ENCODE measurements at regions not wholly inside any gene's neighbourhood (a gene's known extent, or its start where the extent isn't known, plus 50 kb on each side); places are given as distances from the start of the nearest gene placed in this dataset.

DNA sequence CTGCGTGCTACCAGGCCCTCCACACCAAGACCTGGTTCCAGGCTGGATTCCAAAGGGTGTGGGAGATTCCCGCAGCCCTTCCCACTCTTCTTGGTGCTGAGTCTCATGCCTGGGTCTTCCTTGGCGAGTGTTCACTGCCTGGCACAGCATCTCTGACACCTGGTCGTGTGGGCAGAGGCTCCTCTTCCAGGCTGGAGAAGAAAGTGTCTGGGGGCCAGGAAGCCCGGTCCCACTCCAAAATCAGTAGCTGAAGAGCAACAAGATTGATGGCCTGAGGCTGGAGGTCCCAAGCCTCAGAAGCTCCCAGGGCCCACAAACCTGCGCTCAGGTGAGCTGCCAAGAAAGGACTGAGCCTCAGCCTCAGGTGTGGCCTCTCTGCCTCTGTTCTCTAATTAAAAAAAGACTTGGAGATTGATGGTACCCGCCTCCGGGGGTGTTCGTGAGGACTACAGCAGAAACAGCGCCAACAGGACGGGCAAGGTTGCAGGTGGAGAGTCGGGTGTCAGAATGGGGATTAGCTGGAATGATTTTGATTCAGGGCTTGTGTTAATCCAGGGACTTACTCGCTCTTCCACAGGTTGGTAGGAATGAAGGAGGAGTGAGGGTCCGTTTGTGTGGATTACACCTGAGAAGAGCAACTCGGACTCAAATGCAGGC is 217.5 kb downstream of the TEX29 start:
- no peak overlapping the region for H3K4me3 ChIP-seq
- intact Hi-C loops (cut with DNase I, micrococcal nuclease) = no loop called here
- ATAC-seq (no peak), DNase-seq (no peak)
- TF ChIP-seq, protein P1, sequence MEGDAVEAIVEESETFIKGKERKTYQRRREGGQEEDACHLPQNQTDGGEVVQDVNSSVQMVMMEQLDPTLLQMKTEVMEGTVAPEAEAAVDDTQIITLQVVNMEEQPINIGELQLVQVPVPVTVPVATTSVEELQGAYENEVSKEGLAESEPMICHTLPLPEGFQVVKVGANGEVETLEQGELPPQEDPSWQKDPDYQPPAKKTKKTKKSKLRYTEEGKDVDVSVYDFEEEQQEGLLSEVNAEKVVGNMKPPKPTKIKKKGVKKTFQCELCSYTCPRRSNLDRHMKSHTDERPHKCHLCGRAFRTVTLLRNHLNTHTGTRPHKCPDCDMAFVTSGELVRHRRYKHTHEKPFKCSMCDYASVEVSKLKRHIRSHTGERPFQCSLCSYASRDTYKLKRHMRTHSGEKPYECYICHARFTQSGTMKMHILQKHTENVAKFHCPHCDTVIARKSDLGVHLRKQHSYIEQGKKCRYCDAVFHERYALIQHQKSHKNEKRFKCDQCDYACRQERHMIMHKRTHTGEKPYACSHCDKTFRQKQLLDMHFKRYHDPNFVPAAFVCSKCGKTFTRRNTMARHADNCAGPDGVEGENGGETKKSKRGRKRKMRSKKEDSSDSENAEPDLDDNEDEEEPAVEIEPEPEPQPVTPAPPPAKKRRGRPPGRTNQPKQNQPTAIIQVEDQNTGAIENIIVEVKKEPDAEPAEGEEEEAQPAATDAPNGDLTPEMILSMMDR (IDR thresholded peaks at IDR 0.05) = no peak
- H3K4me1 ChIP-seq (ENCODE audit: low read depth) = no peaks in the 10 kb centered on the region
- no peaks in the 10 kb centered on the region for H3K36me3 ChIP-seq (ENCODE audit: low read depth)
- no peaks in the 10 kb centered on the region for H3K9me3 ChIP-seq

DNA sequence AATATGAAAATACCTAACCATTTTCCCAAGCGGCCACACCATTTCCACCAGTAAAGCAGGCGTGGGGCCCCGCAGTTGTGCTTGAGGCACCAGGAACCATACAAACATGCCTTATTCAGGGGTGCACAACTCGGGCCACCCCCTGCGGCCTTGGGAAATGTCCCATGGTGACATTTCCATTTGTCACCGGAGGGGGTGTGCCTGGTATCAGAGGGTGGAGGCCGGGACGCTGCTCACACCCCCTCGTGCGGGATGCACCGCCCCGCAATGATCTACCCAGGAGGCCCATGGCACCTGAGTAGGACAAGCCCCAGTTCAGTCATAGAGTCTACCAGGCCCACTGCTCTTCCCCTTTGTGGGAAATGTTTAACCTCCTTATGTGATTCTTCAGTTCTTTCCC is 218.8 kb downstream of the TEX29 start:
- Histone ChIP-seq H3K4me3 (no peak overlapping the region), H3K4me1 (ENCODE audit: low read depth) (no peaks in the 10 kb centered on the region), H3K9me3 (no peaks in the 10 kb centered on the region), H3K36me3 (ENCODE audit: low read depth) (no peaks in the 10 kb centered on the region)
- TF ChIP-seq, protein P1 (IDR thresholded peaks at IDR 0.05) = no peak
- DNase-seq (no peak), ATAC-seq (no peak)
- intact Hi-C loops (cut with DNase I, micrococcal nuclease) = no loop called here

DNA sequence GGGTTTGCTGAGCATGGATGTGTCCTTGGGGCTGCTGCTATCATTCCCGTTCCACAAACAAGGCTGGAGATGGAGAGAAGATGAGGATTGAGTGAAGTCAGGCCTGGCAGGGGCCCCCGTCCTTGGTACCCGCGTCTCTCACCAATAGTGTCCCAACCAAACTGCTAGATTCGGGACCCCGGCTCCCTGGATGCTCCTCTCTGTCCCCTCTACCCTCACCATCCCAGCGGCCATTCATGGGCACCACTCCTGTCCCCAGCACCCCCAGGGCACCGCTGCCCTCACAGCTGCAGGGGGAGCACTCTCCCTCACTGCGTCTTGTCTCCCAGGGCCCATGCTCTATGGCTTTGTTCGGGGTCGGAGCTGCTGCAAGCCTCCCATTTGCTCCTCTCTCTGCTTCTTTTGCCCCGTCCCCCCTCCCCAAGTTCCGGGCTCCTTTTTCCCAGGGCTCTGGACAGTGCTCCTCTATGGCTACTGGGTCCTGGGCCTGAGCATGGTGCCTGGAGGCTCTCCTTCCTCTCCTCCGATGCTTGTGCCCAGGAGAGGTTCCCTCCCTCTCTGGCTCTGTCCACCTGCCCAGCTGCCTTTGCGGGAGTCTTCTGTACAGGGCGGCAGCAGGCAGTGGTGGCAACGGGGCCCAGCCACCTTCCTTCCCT is 219.5 kb downstream of the TEX29 start:
- ATAC-seq = no peak
- intact Hi-C loops (cut with DNase I, micrococcal nuclease) = no loop called here

DNA sequence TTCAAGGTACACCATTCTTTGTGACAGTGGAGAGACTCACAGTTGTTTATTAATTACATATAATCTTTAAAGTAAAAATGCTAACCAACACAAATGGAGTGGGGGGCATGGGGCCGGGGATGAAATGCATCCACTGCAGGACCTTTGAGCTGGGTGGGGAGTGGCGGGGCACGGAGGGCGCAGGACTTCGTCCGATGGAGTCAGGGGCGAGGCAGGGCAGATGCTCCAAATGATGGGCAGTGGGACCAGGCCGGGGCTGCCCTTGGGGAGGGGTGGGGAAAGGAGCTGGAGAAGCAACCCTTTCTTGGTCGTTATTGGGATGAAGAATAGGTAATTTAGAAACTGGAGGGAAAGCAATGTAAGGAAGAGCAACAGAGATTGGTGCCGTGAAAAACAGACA is 220.0 kb downstream of the TEX29 start:
- DNase-seq (no peak), ATAC-seq (no peak)
- Histone ChIP-seq H3K36me3 (ENCODE audit: low read depth) (no peaks in the 10 kb centered on the region), H3K4me3 (no peak overlapping the region), H3K9me3 (no peaks in the 10 kb centered on the region), H3K4me1 (ENCODE audit: low read depth) (no peaks in the 10 kb centered on the region)
- intact Hi-C loops (cut with DNase I, micrococcal nuclease) = no loop called here
- TF ChIP-seq, protein P1 (IDR thresholded peaks at IDR 0.05) = no peak

More for the DNA sequence above, 219.5 kb downstream of the TEX29 start:
- no peak for DNase-seq
- TF ChIP-seq, protein P1 (IDR thresholded peaks at IDR 0.05) = no peak
- Histone ChIP-seq H3K9me3 (no peaks in the 10 kb centered on the region), H3K4me1 (ENCODE audit: low read depth) (no peaks in the 10 kb centered on the region), H3K36me3 (ENCODE audit: low read depth) (no peaks in the 10 kb centered on the region), H3K4me3 (no peak overlapping the region)

DNA sequence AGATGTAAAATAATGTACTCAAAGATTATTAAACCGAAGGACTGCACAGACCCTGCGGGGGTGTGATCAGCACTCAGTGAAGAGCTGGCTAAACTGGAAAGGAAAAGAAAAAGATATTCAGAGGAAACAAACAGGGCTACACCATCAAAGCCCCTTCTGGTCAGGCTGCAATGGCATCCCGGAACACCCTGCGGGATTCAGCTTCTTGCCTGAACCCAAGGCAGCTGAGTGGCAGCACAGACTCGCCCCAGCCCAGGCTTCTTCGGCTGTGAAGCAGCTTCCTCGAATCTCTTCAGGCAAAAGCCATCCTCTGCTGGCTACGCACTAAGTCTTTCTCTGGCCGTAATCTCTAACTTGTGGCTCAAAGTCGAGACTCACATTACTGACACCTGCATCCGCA is 220.9 kb downstream of the TEX29 start:
- TF ChIP-seq, protein P1 (IDR thresholded peaks at IDR 0.05) = no peak
- no peaks in the 10 kb centered on the region for H3K4me1 ChIP-seq (ENCODE audit: low read depth)
- intact Hi-C loops (cut with DNase I, micrococcal nuclease) = no loop called here
- H3K4me3 ChIP-seq = no peak overlapping the region
- no peaks in the 10 kb centered on the region for H3K9me3 ChIP-seq
- no peaks in the 10 kb centered on the region for H3K36me3 ChIP-seq (ENCODE audit: low read depth)
- ATAC-seq (no peak), DNase-seq (no peak)

Data from mucosa of descending colon (tissue), 3 donors.